Stomach (tissue), 8 donors: ENCODE measurements at regions not wholly inside any gene's neighbourhood (a gene's known extent, or its start where the extent isn't known, plus 50 kb on each side); places are given as distances from the start of the nearest gene placed in this dataset.

Experiments
- DNase-seq, 2 donors: peaks; one replicate each; pipeline versions ENCODE4 v3.0.0 to v3.0.0-alpha.2; 2013 to 2019
- H3K27ac ChIP-seq, 5 donors: fragments of 200-600 bp in 4 of 5; sonication (generic) in 4 of 5; one replicate each; pipeline ENCODE4 v1.5.1; 2013 to 2019; ENCODE audit warnings: mild to moderate bottlenecking in 1 of 5, moderate library complexity in 1 of 5
- H3K27me3 ChIP-seq, 3 donors: fragments of 200-600 bp; sonication (generic); one replicate each; pipeline ENCODE4 v1.5.1; 2017 to 2019; ENCODE audit warnings: mixed run types in 1 of 3
- H3K36me3 ChIP-seq, 4 donors: fragments of 200-600 bp; sonication (generic); 1 replicate in 3 of 4; 2 replicates in 1 of 4; pipeline ENCODE4 v1.5.1; 2016 to 2019
- H3K4me1 ChIP-seq, 4 donors: fragments of 200-600 bp; sonication (generic); one replicate each; pipeline ENCODE4 v1.5.1; 2016 to 2019
- H3K4me3 ChIP-seq, 4 donors: fragments of 200-600 bp; sonication (generic) in 3 of 4; one replicate each; pipeline ENCODE4 v1.5.1; 2016 to 2019; ENCODE audit warnings: mild to moderate bottlenecking in 1 of 4
- H3K9me3 ChIP-seq, 4 donors: fragments of 200-600 bp; sonication (generic); one replicate each; pipeline ENCODE4 v1.5.1; 2016 to 2019
- EP300 ChIP-seq: sonication (generic); formaldehyde crosslinking; IDR thresholded peaks from one replicate; pipeline ENCODE4 v1.6.1; 2017; ENCODE audit warnings: antibody characterized with exemption
- POLR2A ChIP-seq, 4 donors: fragments of 450-650 bp; IDR thresholded peaks; one replicate each; pipeline ENCODE4 v1.6.1; 2016; ENCODE audit warnings: antibody characterized with exemption in 4 of 4, control low read depth in 2 of 4, mild to moderate bottlenecking in 1 of 4, moderate library complexity in 1 of 4
- POLR2AphosphoS5 ChIP-seq, 3 donors: sonication (generic); formaldehyde crosslinking; IDR thresholded peaks; one replicate each; pipeline ENCODE4 v1.6.1; 2016; ENCODE audit warnings: antibody characterized with exemption in 3 of 3
- WGBS, 5 donors: extraction: QIAGEN DNeasy Blood & Tissue Kit in 3 of 5; methylation state at CpG; one replicate each; pipeline versions ENCODE4 v1.1.5 to v1.1.7; 2013 to 2018; 5-methylcytosine and 5-hydroxymethylcytosine counted together
- intact Hi-C: fragments of 100-400 bp; cut with DNase I; formaldehyde crosslinking; loops from one replicate; pipeline ENCODE4 v1.15.1; 2023; ENCODE audit warnings: low total_unique reads
- TF ChIP-seq, protein P1 (sequence below), 7 experiments: fragments of 450-650 bp in 4 of 7; fragments of 200-600 bp in 3 of 7; sonication (generic) in 3 of 7; IDR thresholded peaks; one replicate each; pipeline ENCODE4 v1.5.1; 2016 to 2019; ENCODE audit warnings: antibody characterized with exemption in 7 of 7, control low read depth in 2 of 7, mild to moderate bottlenecking in 1 of 7
- donor health status: healthy with polysubstance abuse.
- donor health status: Bipolar disorder and iron deficiency.
- donor health status: healthy.

DNA sequence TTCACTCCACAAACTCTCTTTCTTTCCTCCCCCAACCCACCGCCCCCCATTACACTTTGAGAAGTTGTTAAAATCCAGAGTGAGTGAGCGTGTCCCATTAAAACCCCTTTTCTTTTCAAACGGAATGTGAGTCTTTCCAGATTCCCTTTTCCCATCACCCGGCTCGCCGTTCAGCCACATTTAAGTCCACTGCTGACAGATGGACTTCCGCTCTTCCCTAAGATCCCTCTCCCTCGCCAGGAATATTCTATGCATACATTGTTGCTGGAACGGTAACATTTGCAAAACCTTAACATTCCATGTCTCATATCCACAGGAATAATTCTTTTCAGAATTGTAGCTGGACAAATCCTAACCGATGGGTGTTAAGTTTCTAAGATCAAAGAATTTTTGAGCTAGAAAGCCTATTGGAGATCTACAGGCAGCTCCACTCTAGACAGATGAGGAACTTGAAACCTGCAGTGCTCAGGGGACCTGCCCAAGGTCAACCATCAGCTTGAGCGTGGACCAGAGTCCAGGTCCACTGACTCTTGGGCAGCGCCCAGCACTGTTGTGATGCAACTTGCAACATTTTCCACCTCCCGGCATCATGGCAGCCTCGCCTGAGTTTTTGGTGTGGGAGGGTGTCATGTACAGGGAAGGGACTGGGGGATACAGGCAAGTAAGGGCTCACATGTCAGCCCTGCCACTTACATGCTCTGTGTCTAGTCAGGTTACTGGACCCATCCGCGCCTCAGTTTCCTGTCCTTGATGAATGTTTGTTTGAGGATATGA lies 500.1 kb downstream of the CCDC171 start:
- H3K27me3 ChIP-seq = no peaks in the 10 kb centered on the region
- H3K36me3 ChIP-seq = no peaks in the 10 kb centered on the region
- no peaks in the 10 kb centered on the region for H3K9me3 ChIP-seq
- H3K27ac ChIP-seq = no peak overlapping the region
- H3K4me1 ChIP-seq = no peaks in the 10 kb centered on the region
- no peak overlapping the region for H3K4me3 ChIP-seq
- WGBS, 5 donors = 82 to 95% (median 94%) methylated on average over 16 of the region's 16 CpGs
- TF ChIP-seq POLR2AphosphoS5 (IDR thresholded peaks at IDR 0.05) (no peak), EP300 (no peak), POLR2A (IDR thresholded peaks at IDR 0.05) (no peak)
- TF ChIP-seq, protein P1, sequence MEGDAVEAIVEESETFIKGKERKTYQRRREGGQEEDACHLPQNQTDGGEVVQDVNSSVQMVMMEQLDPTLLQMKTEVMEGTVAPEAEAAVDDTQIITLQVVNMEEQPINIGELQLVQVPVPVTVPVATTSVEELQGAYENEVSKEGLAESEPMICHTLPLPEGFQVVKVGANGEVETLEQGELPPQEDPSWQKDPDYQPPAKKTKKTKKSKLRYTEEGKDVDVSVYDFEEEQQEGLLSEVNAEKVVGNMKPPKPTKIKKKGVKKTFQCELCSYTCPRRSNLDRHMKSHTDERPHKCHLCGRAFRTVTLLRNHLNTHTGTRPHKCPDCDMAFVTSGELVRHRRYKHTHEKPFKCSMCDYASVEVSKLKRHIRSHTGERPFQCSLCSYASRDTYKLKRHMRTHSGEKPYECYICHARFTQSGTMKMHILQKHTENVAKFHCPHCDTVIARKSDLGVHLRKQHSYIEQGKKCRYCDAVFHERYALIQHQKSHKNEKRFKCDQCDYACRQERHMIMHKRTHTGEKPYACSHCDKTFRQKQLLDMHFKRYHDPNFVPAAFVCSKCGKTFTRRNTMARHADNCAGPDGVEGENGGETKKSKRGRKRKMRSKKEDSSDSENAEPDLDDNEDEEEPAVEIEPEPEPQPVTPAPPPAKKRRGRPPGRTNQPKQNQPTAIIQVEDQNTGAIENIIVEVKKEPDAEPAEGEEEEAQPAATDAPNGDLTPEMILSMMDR (IDR thresholded peaks at IDR 0.05) = no peak
- intact Hi-C loops = no loop called here
- peak in 1 of 2 donors; percentile 53 for DNase-seq

DNA sequence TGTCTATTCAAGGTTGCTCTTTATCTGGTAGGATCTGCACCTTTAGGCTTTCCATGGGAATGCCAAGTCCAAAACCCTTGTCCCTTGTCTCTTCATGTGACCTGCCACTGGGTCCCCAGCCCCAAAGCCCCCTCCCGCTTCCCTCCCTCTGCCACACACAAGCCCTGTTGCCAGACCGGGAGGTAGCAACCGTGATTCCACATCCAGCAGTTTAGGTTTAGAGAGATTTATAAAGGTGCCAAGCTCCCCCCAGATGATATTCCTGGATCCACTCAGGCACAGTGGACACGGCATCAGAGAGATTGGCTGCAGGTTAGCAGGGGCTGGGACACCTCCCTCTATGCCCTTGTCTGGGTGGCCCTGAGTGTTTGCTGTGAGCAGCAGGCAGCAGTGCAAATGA lies 504.7 kb downstream of the CCDC171 start:
- no peaks in the 10 kb centered on the region for H3K36me3 ChIP-seq

DNA sequence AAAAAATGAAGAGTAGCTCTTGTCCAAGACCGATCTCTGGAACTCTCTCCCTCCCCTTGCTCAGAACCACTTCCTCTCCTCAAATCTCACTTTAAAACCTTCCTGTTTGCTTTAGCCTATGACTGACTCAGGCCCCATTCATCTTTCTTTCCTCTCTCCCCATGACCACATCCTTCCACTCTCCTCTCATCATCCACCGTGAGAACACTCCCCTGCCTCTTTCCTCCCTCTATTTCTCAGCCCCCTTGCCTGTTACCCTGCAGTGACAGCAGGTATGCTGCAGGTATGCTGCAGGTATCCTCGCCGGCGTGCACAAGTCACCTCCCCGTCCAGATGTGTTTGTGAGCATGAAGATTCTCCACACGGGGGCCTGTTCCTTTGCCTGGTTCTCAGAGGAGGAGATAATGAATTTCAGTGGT lies 505.3 kb downstream of the CCDC171 start:
- TF ChIP-seq POLR2AphosphoS5 (IDR thresholded peaks at IDR 0.05) (no peak), EP300 (no peak), POLR2A (IDR thresholded peaks at IDR 0.05) (no peak)
- TF ChIP-seq, protein P1 (IDR thresholded peaks at IDR 0.05) = no peak
- H3K36me3 ChIP-seq = no peaks in the 10 kb centered on the region
- DNase-seq = peak in 1 of 2 donors; percentile 33
- no peaks in the 10 kb centered on the region for H3K4me1 ChIP-seq
- no peak overlapping the region for H3K27ac ChIP-seq
- no peaks in the 10 kb centered on the region for H3K27me3 ChIP-seq
- intact Hi-C loops = no loop called here
- H3K4me3 ChIP-seq = no peak overlapping the region
- H3K9me3 ChIP-seq = no peaks in the 10 kb centered on the region
- 41 to 57% (median 46%) methylated on average over 7 of the region's 7 CpGs for WGBS, 5 donors

More for the DNA sequence above, 504.7 kb downstream of the CCDC171 start:
- Histone ChIP-seq H3K27ac (no peak overlapping the region), H3K4me3 (no peak overlapping the region), H3K4me1 (no peaks in the 10 kb centered on the region), H3K9me3 (no peaks in the 10 kb centered on the region), H3K27me3 (no peaks in the 10 kb centered on the region)
- DNase-seq = no peak
- intact Hi-C loops = no loop called here
- no peak for TF ChIP-seq EP300
- TF ChIP-seq, protein P1 (IDR thresholded peaks at IDR 0.05) = no peak
- TF ChIP-seq POLR2AphosphoS5 (IDR thresholded peaks at IDR 0.05) = no peak
- 83 to 91% (median 86%) methylated on average over 4 of the region's 4 CpGs for WGBS, 5 donors

DNA sequence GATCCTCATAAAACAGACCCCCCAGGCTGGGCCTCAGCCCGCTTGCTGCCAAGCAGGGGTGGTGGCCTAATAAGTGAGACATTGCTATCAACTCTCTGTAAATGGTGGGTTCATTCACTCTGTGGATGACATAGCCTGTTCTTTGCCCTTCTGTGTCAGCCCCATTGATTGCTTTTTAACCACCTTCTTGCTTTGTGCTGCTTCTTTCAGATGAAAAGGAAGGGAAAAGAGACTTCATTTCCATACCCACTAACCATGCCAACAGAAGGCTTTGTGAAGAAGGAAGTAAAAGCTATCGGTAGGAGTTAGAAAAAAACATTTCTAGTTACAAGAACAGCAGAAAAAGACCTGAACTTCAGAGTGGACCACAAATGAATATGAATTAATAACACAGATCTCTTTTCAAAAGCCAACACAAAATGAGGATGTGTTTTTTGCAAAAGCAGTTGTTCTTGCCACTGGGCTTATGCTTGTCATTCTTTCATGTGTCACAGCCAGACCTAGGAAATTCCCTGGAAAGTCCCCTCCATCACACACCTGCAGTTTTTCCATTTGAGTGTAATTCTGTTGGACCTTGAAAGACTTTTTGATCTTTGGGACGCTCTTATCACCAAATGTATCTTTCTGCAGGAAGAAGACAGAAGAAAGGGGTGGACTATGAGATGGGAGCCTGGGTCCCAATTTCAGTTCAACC lies 507.7 kb downstream of the CCDC171 start:
- TF ChIP-seq EP300 = no peak
- TF ChIP-seq, protein P1 (IDR thresholded peaks at IDR 0.05) = no peak
- TF ChIP-seq POLR2A (IDR thresholded peaks at IDR 0.05) = no peak
- TF ChIP-seq POLR2AphosphoS5 (IDR thresholded peaks at IDR 0.05) = no peak
- Histone ChIP-seq H3K9me3 (no peaks in the 10 kb centered on the region), H3K36me3 (no peaks in the 10 kb centered on the region), H3K27ac (no peak overlapping the region), H3K4me1 (no peaks in the 10 kb centered on the region), H3K4me3 (no peak overlapping the region), H3K27me3 (no peaks in the 10 kb centered on the region)
- DNase-seq = no peak
- intact Hi-C loops = no loop called here
- WGBS, 5 donors = 58 to 71% (median 65%) methylated on average over 3 of the region's 3 CpGs
